Heart left ventricle (tissue), 16 donors: ENCODE measurements at regions not wholly inside any gene's neighbourhood (a gene's known extent, or its start where the extent isn't known, plus 50 kb on each side); places are given as distances from the start of the nearest gene placed in this dataset.

Source experiments
- ATAC-seq, 4 donors: fragments of 200-7000 bp; cut with Tn5 transposase; one replicate each; pipeline ENCODE4 v1.9.1; 2020 to 2022; ENCODE audit warnings: moderate library complexity in 4 of 4, mild to moderate bottlenecking in 3 of 4, moderate number of reproducible peaks in 1 of 4
- DNase-seq, 5 donors: peaks; one replicate each; pipeline ENCODE4 v3.0.0-alpha.2; 2020
- H3K27ac ChIP-seq, 12 donors: fragments of 200-600 bp; sonication (generic) in 4 of 12; one replicate each; pipeline versions ENCODE4 v1.5.0 to v1.8.0; 2016 to 2022; ENCODE audit warnings: mild to moderate bottlenecking in 2 of 12
- H3K27me3 ChIP-seq, 9 donors: fragments of 200-600 bp; sonication (generic) in 2 of 9; one replicate each; pipeline versions ENCODE4 v1.5.1 to v1.8.0; 2016 to 2022; ENCODE audit warnings: mild to moderate bottlenecking in 3 of 9
- H3K36me3 ChIP-seq, 9 donors: fragments of 200-600 bp; sonication (generic) in 2 of 9; one replicate each; pipeline versions ENCODE4 v1.5.0 to v1.8.0; 2018 to 2022; ENCODE audit warnings: mild to moderate bottlenecking in 2 of 9
- H3K4me1 ChIP-seq, 12 donors: fragments of 200-600 bp; sonication (generic) in 4 of 12; one replicate each; pipeline versions ENCODE4 v1.5.0 to v1.8.0; 2016 to 2022; ENCODE audit warnings: mild to moderate bottlenecking in 3 of 12
- H3K4me3 ChIP-seq, 12 donors: fragments of 200-600 bp; sonication (generic) in 4 of 12; one replicate each; pipeline versions ENCODE4 v1.5.0 to v1.8.0; 2017 to 2022; ENCODE audit warnings: mild to moderate bottlenecking in 9 of 12, moderate library complexity in 4 of 12
- H3K9me3 ChIP-seq, 12 donors: fragments of 200-600 bp; sonication (generic) in 4 of 12; one replicate each; pipeline versions ENCODE4 v1.5.0 to v1.8.0; 2016 to 2022; ENCODE audit warnings: mild to moderate bottlenecking in 1 of 12
- CTCF ChIP-seq, 12 donors: fragments of 200-600 bp; sonication (generic) in 4 of 12; IDR thresholded peaks; one replicate each; pipeline versions ENCODE4 v1.5.0 to v1.8.0; 2018 to 2022; ENCODE audit warnings: antibody characterized with exemption in 12 of 12, mild to moderate bottlenecking in 5 of 12
- POLR2A ChIP-seq, 2 donors: fragments of 450-650 bp; IDR thresholded peaks; one replicate each; pipeline ENCODE4 v1.6.1; 2017; ENCODE audit warnings: antibody characterized with exemption in 2 of 2, mild to moderate bottlenecking in 2 of 2, moderate library complexity in 2 of 2
- WGBS, 4 donors: extraction: QIAGEN DNeasy Blood & Tissue Kit in 2 of 4; methylation state at CpG; one replicate each; pipeline versions ENCODE4 v1.1.5 to v1.1.7; 2013 to 2018; 5-methylcytosine and 5-hydroxymethylcytosine counted together
- intact Hi-C, 10 donors: fragments of 100-400 bp; cut with DNase I; formaldehyde crosslinking; loops; one replicate each; pipeline versions ENCODE4 v1.11.1 to v1.14.2; 2022
- donor health status: ischemic (EF 13 %, LVEDD 7.1; RV severe dilation, severe dysfunction).
- donor health status: healthy with polysubstance abuse.
- donor health status: DM: no; HTN: yes; CAD: no.
- donor health status: DM: no; HTN: no; CAD: no.
- donor health status: ischemic (EF 25% LVEDD 6.9; RV normal size, moderate dysfunction).
- donor health status: ischemic (EF 25% LVEDD 5.7; RV mildly dilated, moderate dysfunction).
- donor health status: healthy.
- donor health status: DM: yes; HTN: yes; CAD: no.
- donor health status: ischemic (EF 35%, LVEDD 5.7; RV mildly dilated, moderate dysfunction).
- donor health status: nonischemic (EF 11% LVEDD 7.7; RV severe dilation, severe dysfunction).
- donor health status: DM: yes; HTN: yes; CAD: no.
- donor health status: PGD.
- donor health status: ischemic (EF 29% LVEDD 5.4; RV normal size, mild dysfunction).
- donor health status: nonischemic (EF 23%, LVEDD 6.1; RV moderate dilation, normal function).

DNA sequence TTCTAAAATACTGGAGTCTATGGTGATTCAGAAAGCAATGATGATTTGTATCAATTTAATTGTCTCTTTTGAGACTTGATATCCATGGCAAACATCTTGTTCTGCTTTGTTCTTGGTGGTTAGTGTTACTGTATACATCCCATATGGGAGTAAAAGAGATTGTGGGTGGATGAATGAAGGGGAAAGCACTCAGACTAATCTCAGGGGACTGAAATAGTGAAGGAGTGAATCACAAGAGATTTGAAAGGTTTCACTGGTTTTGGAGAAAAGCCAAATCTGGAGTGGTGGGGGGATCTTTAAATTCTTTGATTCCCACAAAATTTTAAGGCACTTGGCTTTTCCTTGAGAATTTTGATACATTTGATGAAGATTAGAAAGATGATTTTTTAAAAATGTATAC, 369.4 kb downstream of the INHBA start:
- ATAC-seq = no peak
- TF ChIP-seq CTCF (IDR thresholded peaks at IDR 0.05) (no peak), POLR2A (IDR thresholded peaks at IDR 0.05) (no peak)
- H3K36me3 ChIP-seq = no peaks in the 10 kb centered on the region

DNA sequence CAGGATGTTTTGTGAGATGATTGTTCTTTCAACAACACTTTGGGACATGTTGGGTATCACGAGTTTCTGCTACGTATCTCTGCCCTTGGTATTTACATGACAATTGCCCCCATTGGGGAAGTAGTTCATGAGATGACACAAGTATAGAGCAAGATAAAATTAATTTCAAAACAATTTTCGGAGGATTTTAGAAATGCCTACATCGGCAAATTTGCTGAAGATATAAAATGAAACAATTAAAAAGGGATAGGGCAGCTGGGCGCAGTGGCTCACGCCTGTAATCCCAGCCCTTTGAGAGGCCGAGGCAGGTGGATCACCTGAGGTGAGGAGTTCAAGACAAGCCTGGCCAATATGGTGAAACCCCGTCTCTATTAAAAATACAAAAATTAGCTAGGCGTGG, 371.7 kb downstream of the INHBA start:
- Histone ChIP-seq H3K36me3 (no peaks in the 10 kb centered on the region), H3K27ac (no peak overlapping the region), H3K27me3 (no peaks in the 10 kb centered on the region), H3K4me3 (no peak overlapping the region), H3K4me1 (no peaks in the 10 kb centered on the region), H3K9me3 (no peaks in the 10 kb centered on the region)
- DNase-seq (no peak), ATAC-seq (no peak)
- intact Hi-C loops = no loop called here
- 93 to 94% (median 94%) methylated on average over 9 of the region's 9 CpGs for WGBS, 4 donors
- TF ChIP-seq CTCF (IDR thresholded peaks at IDR 0.05) (no peak), POLR2A (IDR thresholded peaks at IDR 0.05) (no peak)

More for the DNA sequence above, 369.4 kb downstream of the INHBA start:
- no peaks in the 10 kb centered on the region for H3K9me3 ChIP-seq
- no peak overlapping the region for H3K4me3 ChIP-seq
- no peak overlapping the region for H3K27ac ChIP-seq
- DNase-seq = no peak
- intact Hi-C loops = no loop called here
- H3K4me1 ChIP-seq = no peaks in the 10 kb centered on the region
- no peaks in the 10 kb centered on the region for H3K27me3 ChIP-seq

GRCh38 chr7:41328544-41328943, 374.3 kb downstream of the INHBA start:
- Histone ChIP-seq H3K36me3 (no peaks in the 10 kb centered on the region), H3K9me3 (no peaks in the 10 kb centered on the region), H3K27ac (no peak overlapping the region), H3K4me1 (no peaks in the 10 kb centered on the region), H3K27me3 (no peaks in the 10 kb centered on the region), H3K4me3 (no peak overlapping the region)
- ATAC-seq (no peak), DNase-seq (no peak)
- TF ChIP-seq CTCF (IDR thresholded peaks at IDR 0.05) = no peak
- no peak for TF ChIP-seq POLR2A (IDR thresholded peaks at IDR 0.05)
- 81 to 88% (median 83%) methylated on average over 3 of the region's 3 CpGs for WGBS, 4 donors
- intact Hi-C loops = no loop called here

- Histone ChIP-seq H3K36me3 (no peaks in the 10 kb centered on the region), H3K27ac (no peak overlapping the region), H3K9me3 (no peaks in the 10 kb centered on the region), H3K4me3 (no peak overlapping the region), H3K27me3 (no peaks in the 10 kb centered on the region), H3K4me1 (no peaks in the 10 kb centered on the region)
- intact Hi-C loops = no loop called here
- 69 to 84% (median 72%) methylated on average over 3 of the region's 3 CpGs for WGBS, 4 donors
- TF ChIP-seq CTCF (IDR thresholded peaks at IDR 0.05) (no peak), POLR2A (IDR thresholded peaks at IDR 0.05) (no peak)
- DNase-seq (no peak), ATAC-seq (no peak)
Observed at GRCh38 chr7:41328131-41328530, 374.8 kb downstream of the INHBA start.
